Cardiac fibroblast (primary cell): ENCODE measurements at regions not wholly inside any gene's neighbourhood (a gene's known extent, or its start where the extent isn't known, plus 50 kb on each side); places are given as distances from the start of the nearest gene placed in this dataset.

ENCODE experiments used
- DNase-seq, 2 donors: peaks; one replicate each; pipeline versions ENCODE4 v3.0.0 to v3.0.0-alpha.2; 2010; ENCODE audit warnings: low read depth in 2 of 2
- H3K4me3 ChIP-seq, 2 donors: replicated peaks in 1 of 2; 1 replicate in 1 of 2; 2 replicates in 1 of 2; pipeline ENCODE4 v1.5.1; 2011; ENCODE audit warnings: low read depth in 2 of 2, low read length in 2 of 2, mild to moderate bottlenecking in 2 of 2, moderate library complexity in 1 of 2
- TF ChIP-seq, protein P1 (sequence below): IDR thresholded peaks from one replicate; pipeline ENCODE4 v1.5.1; 2011; ENCODE audit warnings: low read depth, mild to moderate bottlenecking, low read length, inconsistent platforms

DNA sequence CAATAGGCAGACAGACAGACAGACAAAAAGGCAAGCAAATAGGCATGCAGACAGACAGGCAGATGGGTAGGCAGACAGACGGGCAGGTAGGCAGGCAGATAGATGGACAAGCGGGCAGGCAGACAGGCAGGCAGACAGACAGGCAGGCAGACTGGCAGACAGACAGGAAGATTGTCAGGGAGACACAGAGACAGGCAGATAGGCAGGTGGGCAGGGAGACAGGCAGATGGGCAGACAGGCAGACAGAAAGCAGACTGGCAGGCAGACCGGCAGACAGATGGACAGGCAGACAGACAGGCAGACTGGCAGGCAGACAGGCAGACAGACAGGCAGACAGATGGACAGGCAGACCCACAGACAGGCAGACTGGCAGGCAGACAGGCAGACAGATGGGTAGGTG is 70.3 kb upstream of the MYL10 start:
- TF ChIP-seq, protein P1, sequence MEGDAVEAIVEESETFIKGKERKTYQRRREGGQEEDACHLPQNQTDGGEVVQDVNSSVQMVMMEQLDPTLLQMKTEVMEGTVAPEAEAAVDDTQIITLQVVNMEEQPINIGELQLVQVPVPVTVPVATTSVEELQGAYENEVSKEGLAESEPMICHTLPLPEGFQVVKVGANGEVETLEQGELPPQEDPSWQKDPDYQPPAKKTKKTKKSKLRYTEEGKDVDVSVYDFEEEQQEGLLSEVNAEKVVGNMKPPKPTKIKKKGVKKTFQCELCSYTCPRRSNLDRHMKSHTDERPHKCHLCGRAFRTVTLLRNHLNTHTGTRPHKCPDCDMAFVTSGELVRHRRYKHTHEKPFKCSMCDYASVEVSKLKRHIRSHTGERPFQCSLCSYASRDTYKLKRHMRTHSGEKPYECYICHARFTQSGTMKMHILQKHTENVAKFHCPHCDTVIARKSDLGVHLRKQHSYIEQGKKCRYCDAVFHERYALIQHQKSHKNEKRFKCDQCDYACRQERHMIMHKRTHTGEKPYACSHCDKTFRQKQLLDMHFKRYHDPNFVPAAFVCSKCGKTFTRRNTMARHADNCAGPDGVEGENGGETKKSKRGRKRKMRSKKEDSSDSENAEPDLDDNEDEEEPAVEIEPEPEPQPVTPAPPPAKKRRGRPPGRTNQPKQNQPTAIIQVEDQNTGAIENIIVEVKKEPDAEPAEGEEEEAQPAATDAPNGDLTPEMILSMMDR: no peak
- no peak overlapping the region for H3K4me3 ChIP-seq
- no peak for DNase-seq

DNA sequence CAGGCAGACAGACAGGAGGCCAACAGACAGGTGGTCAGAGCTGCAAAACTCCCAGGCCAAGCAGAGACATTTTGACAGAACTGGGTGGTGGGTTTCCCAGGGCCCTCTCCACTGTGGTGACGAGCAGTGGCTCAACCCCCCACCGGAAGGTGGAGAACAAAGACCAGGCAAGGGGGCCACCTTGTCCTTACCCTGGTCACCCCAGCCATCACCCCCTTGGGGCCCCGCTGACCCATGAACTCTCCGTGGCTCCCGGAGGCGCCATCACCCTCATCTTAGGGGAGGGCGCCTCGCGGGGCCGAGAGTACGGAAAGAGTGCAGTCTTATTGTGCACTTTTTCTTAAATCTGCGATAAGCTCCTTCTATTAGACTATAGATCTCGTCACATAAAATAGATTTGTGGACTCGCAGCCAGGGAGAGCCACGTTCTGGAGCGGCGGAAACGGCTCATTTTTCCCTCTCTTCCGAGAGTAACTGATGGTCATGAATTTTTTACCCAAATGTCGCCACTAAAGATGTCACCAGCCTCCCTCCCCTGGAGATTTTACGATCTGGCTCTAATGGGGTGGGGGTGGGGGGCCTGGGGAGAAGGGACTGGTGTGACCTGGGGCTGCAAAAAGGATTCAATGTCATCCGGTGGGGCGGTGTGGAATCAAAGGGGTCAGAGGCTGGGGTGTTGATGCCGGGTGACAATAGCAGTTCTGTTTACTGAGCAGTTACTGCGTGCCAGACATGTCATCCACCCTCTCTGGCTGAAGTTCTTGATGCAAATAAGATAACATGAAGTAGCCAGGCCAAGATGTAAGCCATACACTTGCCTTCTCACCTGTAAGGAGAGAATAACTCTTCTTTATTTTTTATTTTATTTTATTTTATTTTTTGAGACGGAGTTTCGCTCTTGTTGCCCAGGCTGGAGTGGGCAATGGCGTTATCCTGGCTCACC is 71.1 kb upstream of the MYL10 start:
- TF ChIP-seq, protein P1: no peak
- no peak for DNase-seq
- no peak overlapping the region for H3K4me3 ChIP-seq

- no peak for DNase-seq
- TF ChIP-seq, protein P1: no peak
- H3K4me3 ChIP-seq: no peak overlapping the region
Observed at GRCh38 chr7:101701153-101701794, 72.2 kb upstream of the MYL10 start.

GRCh38 chr7:101702362-101702850 is 73.3 kb upstream of the MYL10 start:
- H3K4me3 ChIP-seq: no peak overlapping the region
- TF ChIP-seq, protein P1: no peak
- DNase-seq: no peak

- TF ChIP-seq, protein P1: no peak
- DNase-seq: peak; percentile 31 to 51
- H3K4me3 ChIP-seq: no peak overlapping the region
Observed at GRCh38 chr7:101705331-101705730, 76.2 kb upstream of the MYL10 start.

DNA sequence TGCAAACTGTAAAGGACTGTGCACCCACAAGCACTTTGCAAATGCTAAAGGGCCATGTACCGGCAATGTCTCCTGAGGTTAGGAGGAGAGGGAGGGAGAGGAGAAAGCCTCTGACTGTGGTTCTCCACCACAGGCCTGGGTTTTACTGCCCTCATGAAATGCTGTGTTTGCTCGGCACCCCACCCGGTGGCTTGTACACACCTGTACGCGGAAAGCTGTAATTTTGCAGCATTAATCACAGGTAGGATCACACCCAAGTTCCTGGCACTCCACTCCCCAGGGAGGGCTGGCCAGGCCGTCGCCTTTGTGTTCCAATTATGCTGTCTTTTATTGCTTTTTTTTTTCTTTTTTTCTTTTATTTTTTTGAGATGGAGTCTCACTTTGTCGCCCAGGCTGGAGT is 78.5 kb upstream of the MYL10 start:
- TF ChIP-seq, protein P1: no peak
- no peak for DNase-seq
- H3K4me3 ChIP-seq: no peak overlapping the region
